ENCODE measurements at regions not wholly inside any gene's neighbourhood (a gene's known extent, or its start where the extent isn't known, plus 50 kb on each side); places are given as distances from the start of the nearest gene placed in this dataset.

- TF ChIP-seq FOXM1 (IDR thresholded peaks at IDR 0.05; ENCODE audit: borderline replicate concordance, low read depth) (no peak), TAF1 (IDR thresholded peaks at IDR 0.05; ENCODE audit: low read depth) (no peak), EP300 (IDR thresholded peaks at IDR 0.05; ENCODE audit: borderline replicate concordance) (no peak), MAX (IDR thresholded peaks at IDR 0.05) (no peak), RAD21 (IDR thresholded peaks at IDR 0.05; ENCODE audit: low read depth) (no peak), NFIC (IDR thresholded peaks at IDR 0.05) (no peak), TCF12 (IDR thresholded peaks at IDR 0.05; ENCODE audit: low read depth) (no peak), YY1 (IDR thresholded peaks at IDR 0.05; ENCODE audit: low read depth) (no peak)
These were observed 246.0 kb upstream of the SHH start for GRCh38 chr7:156058248-156058647.

Measured in Ishikawa (cell line).